Liver (tissue), 8 donors: ENCODE measurements at regions not wholly inside any gene's neighbourhood (a gene's known extent, or its start where the extent isn't known, plus 50 kb on each side); places are given as distances from the start of the nearest gene placed in this dataset.

ENCODE experiments used
- DNase-seq: peaks from one replicate; pipeline ENCODE4 v3.0.0-alpha.2; 2017; ENCODE audit warnings: low spot score
- H3K27ac ChIP-seq, 2 donors: one replicate each; pipeline ENCODE4 v1.7.0; 2013; ENCODE audit warnings: inconsistent platforms in 2 of 2, low read length in 2 of 2, control low read depth in 1 of 2, low read depth in 1 of 2, mild to moderate bottlenecking in 1 of 2
- H3K27me3 ChIP-seq, 4 donors: one replicate each; pipeline versions ENCODE4 v1.6.1 to v1.7.0; 2013; ENCODE audit warnings: low read length in 3 of 4, inconsistent platforms in 1 of 4, mild to moderate bottlenecking in 1 of 4, moderate library complexity in 1 of 4; ENCODE audit not compliant: control insufficient read depth in 4 of 4, insufficient read depth in 4 of 4
- H3K36me3 ChIP-seq, 4 donors: one replicate each; pipeline versions ENCODE4 v1.6.1 to v1.7.0; 2013; ENCODE audit warnings: low read length in 3 of 4, mild to moderate bottlenecking in 3 of 4, low read depth in 1 of 4, moderate library complexity in 1 of 4; ENCODE audit not compliant: control insufficient read depth in 4 of 4, insufficient read depth in 3 of 4
- H3K4me1 ChIP-seq, 4 donors: one replicate each; pipeline versions ENCODE4 v1.6.1 to v1.7.0; 2013; ENCODE audit warnings: low read length in 3 of 4, mild to moderate bottlenecking in 3 of 4, moderate library complexity in 1 of 4; ENCODE audit not compliant: control insufficient read depth in 4 of 4, insufficient read depth in 4 of 4
- H3K4me3 ChIP-seq, 3 donors: one replicate each; pipeline versions ENCODE4 v1.6.1 to v1.7.0; 2013; ENCODE audit warnings: low read length in 3 of 3, control low read depth in 1 of 3, low read depth in 1 of 3, mild to moderate bottlenecking in 1 of 3
- H3K9ac ChIP-seq, 2 donors: one replicate each; pipeline ENCODE4 v1.7.0; 2013; ENCODE audit warnings: low read length in 2 of 2, mild to moderate bottlenecking in 2 of 2, moderate library complexity in 2 of 2, control low read depth in 1 of 2, low read depth in 1 of 2
- H3K9me3 ChIP-seq, 4 donors: one replicate each; pipeline versions ENCODE4 v1.6.1 to v1.7.0; 2013; ENCODE audit warnings: low read length in 3 of 4; ENCODE audit not compliant: control insufficient read depth in 4 of 4
- EGR1 ChIP-seq, 2 donors: IDR thresholded peaks; 2 replicates each; pipeline ENCODE4 v1.6.1; 2016 to 2018; ENCODE audit warnings: antibody characterized with exemption in 2 of 2, low read depth in 2 of 2
- FOXA1 ChIP-seq: IDR thresholded peaks from 2 replicates; pipeline ENCODE4 v1.6.1; 2016; ENCODE audit warnings: antibody characterized with exemption
- FOXA2 ChIP-seq: IDR thresholded peaks from 2 replicates; pipeline ENCODE4 v1.6.1; 2016; ENCODE audit warnings: antibody characterized with exemption
- GABPA ChIP-seq, 2 donors: IDR thresholded peaks in 1 of 2; conservative IDR thresholded peaks in 1 of 2; 2 replicates each; pipeline ENCODE4 v1.6.1; 2016; ENCODE audit warnings: antibody characterized with exemption in 2 of 2, mild to moderate bottlenecking in 1 of 2, moderate library complexity in 1 of 2
- HNF4A ChIP-seq, 2 donors: conservative IDR thresholded peaks; 2 replicates each; pipeline ENCODE4 v1.6.1; 2016; ENCODE audit warnings: antibody characterized with exemption in 2 of 2, mild to moderate bottlenecking in 2 of 2
- HNF4G ChIP-seq: IDR thresholded peaks from 2 replicates; pipeline ENCODE4 v1.6.1; 2016; ENCODE audit warnings: antibody characterized with exemption
- NR2F2 ChIP-seq: IDR thresholded peaks from 2 replicates; pipeline ENCODE4 v1.6.1; 2016; ENCODE audit warnings: antibody characterized with exemption
- RAD21 ChIP-seq, 2 donors: IDR thresholded peaks; 2 replicates each; pipeline ENCODE4 v1.6.1; 2016; ENCODE audit warnings: antibody characterized with exemption in 2 of 2, mild to moderate bottlenecking in 2 of 2
- RXRA ChIP-seq, 2 donors: IDR thresholded peaks; 2 replicates each; pipeline ENCODE4 v1.6.1; 2017 to 2018; ENCODE audit warnings: antibody characterized with exemption in 2 of 2, mild to moderate bottlenecking in 1 of 2
- SP1 ChIP-seq: IDR thresholded peaks from 2 replicates; pipeline ENCODE4 v1.6.1; 2018; ENCODE audit warnings: antibody characterized with exemption, mild to moderate bottlenecking
- TAF1 ChIP-seq: conservative IDR thresholded peaks from 2 replicates; pipeline ENCODE4 v1.6.1; 2016; ENCODE audit warnings: antibody characterized with exemption, mild to moderate bottlenecking
- YY1 ChIP-seq: IDR thresholded peaks from 2 replicates; pipeline ENCODE4 v1.6.1; 2016; ENCODE audit warnings: antibody characterized with exemption, mild to moderate bottlenecking
- WGBS: extraction: QIAGEN DNeasy Blood & Tissue Kit; methylation state at CpG from one replicate; pipeline ENCODE4 v1.1.7; 2013; 5-methylcytosine and 5-hydroxymethylcytosine counted together
- TF ChIP-seq, protein P1 (sequence below): IDR thresholded peaks from 2 replicates; pipeline ENCODE4 v1.6.1; 2016; ENCODE audit warnings: antibody characterized with exemption, mild to moderate bottlenecking
- TF ChIP-seq, protein P2 (sequence below): IDR thresholded peaks from 2 replicates; pipeline ENCODE4 v1.6.1; 2016; ENCODE audit warnings: antibody characterized with exemption
- TF ChIP-seq, protein P3 (sequence below): fragments of 150-350 bp; IDR thresholded peaks from 2 replicates; pipeline ENCODE4 v1.5.1; 2017; ENCODE audit warnings: improper control_type of control experiment, low read depth, low read length; ENCODE audit not compliant: missing input control
- TF ChIP-seq, protein P4 (sequence below): IDR thresholded peaks from 2 replicates; pipeline ENCODE4 v1.6.1; 2016; ENCODE audit warnings: antibody characterized with exemption
- TF ChIP-seq, protein P5 (sequence below): IDR thresholded peaks from 2 replicates; pipeline ENCODE4 v1.6.1; 2016; ENCODE audit warnings: antibody characterized with exemption
- donor health status: healthy.
- donor health status: healthy.
- donor health status: healthy.
- donor health status: healthy.
- donor health status: healthy.

DNA sequence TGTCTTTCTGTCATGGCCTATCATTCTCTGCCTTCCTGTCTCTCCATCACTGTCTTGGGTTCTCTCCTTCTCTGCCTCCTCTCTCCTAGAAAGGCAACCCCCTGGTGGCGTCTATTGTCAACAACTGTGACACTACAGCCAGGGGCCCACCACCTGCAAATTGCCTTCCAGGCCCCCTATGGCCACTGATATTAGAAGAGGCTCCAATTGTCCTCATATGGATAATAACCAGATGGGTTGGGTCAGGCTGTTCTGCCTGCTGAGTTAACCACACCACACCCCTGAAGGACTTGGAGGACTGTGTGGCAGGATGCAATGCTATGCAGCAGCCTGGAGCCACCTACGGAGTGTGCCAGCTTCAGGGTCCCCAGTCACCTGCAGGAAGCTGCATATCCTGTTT is 665.0 kb downstream of the NTRK3 start:
- Histone ChIP-seq H3K4me1 (peaks cover 0 to 2% (median 1%) of the 10 kb centered on the region in 4 donors), H3K9ac (no peak overlapping the region), H3K27ac (no peak overlapping the region), H3K4me3 (no peak overlapping the region), H3K27me3 (peaks cover 0 to 2% (median 0%) of the 10 kb centered on the region in 4 donors), H3K9me3 (peaks cover 0 to 2% (median 0%) of the 10 kb centered on the region in 4 donors), H3K36me3 (no peaks in the 10 kb centered on the region)
- no peak for DNase-seq
- WGBS = 59% methylated on average over 2 of the region's 2 CpGs
- no peak for TF ChIP-seq FOXA1
- TF ChIP-seq HNF4G = no peak
- TF ChIP-seq EGR1 (IDR thresholded peaks at IDR 0.05; ENCODE audit: low read depth in 2 of 2) = no peak
- TF ChIP-seq, protein P1, sequence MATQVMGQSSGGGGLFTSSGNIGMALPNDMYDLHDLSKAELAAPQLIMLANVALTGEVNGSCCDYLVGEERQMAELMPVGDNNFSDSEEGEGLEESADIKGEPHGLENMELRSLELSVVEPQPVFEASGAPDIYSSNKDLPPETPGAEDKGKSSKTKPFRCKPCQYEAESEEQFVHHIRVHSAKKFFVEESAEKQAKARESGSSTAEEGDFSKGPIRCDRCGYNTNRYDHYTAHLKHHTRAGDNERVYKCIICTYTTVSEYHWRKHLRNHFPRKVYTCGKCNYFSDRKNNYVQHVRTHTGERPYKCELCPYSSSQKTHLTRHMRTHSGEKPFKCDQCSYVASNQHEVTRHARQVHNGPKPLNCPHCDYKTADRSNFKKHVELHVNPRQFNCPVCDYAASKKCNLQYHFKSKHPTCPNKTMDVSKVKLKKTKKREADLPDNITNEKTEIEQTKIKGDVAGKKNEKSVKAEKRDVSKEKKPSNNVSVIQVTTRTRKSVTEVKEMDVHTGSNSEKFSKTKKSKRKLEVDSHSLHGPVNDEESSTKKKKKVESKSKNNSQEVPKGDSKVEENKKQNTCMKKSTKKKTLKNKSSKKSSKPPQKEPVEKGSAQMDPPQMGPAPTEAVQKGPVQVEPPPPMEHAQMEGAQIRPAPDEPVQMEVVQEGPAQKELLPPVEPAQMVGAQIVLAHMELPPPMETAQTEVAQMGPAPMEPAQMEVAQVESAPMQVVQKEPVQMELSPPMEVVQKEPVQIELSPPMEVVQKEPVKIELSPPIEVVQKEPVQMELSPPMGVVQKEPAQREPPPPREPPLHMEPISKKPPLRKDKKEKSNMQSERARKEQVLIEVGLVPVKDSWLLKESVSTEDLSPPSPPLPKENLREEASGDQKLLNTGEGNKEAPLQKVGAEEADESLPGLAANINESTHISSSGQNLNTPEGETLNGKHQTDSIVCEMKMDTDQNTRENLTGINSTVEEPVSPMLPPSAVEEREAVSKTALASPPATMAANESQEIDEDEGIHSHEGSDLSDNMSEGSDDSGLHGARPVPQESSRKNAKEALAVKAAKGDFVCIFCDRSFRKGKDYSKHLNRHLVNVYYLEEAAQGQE = no peak
- no peak for TF ChIP-seq FOXA2
- TF ChIP-seq, protein P2, sequence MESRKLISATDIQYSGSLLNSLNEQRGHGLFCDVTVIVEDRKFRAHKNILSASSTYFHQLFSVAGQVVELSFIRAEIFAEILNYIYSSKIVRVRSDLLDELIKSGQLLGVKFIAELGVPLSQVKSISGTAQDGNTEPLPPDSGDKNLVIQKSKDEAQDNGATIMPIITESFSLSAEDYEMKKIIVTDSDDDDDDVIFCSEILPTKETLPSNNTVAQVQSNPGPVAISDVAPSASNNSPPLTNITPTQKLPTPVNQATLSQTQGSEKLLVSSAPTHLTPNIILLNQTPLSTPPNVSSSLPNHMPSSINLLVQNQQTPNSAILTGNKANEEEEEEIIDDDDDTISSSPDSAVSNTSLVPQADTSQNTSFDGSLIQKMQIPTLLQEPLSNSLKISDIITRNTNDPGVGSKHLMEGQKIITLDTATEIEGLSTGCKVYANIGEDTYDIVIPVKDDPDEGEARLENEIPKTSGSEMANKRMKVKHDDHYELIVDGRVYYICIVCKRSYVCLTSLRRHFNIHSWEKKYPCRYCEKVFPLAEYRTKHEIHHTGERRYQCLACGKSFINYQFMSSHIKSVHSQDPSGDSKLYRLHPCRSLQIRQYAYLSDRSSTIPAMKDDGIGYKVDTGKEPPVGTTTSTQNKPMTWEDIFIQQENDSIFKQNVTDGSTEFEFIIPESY = no peak
- TF ChIP-seq, protein P3, sequence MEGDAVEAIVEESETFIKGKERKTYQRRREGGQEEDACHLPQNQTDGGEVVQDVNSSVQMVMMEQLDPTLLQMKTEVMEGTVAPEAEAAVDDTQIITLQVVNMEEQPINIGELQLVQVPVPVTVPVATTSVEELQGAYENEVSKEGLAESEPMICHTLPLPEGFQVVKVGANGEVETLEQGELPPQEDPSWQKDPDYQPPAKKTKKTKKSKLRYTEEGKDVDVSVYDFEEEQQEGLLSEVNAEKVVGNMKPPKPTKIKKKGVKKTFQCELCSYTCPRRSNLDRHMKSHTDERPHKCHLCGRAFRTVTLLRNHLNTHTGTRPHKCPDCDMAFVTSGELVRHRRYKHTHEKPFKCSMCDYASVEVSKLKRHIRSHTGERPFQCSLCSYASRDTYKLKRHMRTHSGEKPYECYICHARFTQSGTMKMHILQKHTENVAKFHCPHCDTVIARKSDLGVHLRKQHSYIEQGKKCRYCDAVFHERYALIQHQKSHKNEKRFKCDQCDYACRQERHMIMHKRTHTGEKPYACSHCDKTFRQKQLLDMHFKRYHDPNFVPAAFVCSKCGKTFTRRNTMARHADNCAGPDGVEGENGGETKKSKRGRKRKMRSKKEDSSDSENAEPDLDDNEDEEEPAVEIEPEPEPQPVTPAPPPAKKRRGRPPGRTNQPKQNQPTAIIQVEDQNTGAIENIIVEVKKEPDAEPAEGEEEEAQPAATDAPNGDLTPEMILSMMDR = no peak
- no peak for TF ChIP-seq RAD21 (IDR thresholded peaks at IDR 0.05)
- no peak for TF ChIP-seq TAF1
- TF ChIP-seq, protein P4, sequence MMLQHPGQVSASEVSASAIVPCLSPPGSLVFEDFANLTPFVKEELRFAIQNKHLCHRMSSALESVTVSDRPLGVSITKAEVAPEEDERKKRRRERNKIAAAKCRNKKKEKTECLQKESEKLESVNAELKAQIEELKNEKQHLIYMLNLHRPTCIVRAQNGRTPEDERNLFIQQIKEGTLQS = no peak
- TF ChIP-seq RXRA (IDR thresholded peaks at IDR 0.05) = no peak
- TF ChIP-seq GABPA (IDR thresholded peaks at IDR 0.05 in 1 of 2, conservative IDR thresholded peaks at IDR 0.05 in 1 of 2) = no peak
- TF ChIP-seq SP1 = no peak

DNA sequence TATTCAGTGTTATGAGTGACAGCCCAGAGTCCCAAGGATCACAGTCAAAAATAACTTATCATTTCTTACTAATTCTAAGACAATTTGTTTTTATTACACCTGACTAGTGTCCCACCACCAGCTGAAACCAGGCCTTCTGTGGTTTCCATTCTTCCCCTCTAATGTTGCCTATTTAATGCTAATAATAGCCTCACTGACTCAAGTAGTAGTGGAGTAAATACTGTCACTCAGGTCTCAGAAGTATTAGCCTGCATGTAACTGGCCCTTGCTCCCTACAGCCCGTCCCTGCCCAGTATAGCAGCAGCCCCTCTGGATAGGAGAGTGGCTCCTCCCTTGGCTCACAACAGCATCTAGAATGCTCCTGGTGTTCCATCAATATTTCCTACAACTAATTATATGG is 665.5 kb downstream of the NTRK3 start:
- Histone ChIP-seq H3K27me3 (peaks cover 0 to 2% (median 0%) of the 10 kb centered on the region in 4 donors), H3K4me3 (no peak overlapping the region), H3K36me3 (no peaks in the 10 kb centered on the region), H3K9ac (no peak overlapping the region), H3K9me3 (peaks cover 0 to 2% (median 0%) of the 10 kb centered on the region in 4 donors), H3K27ac (no peak overlapping the region), H3K4me1 (peaks cover 0 to 2% (median 1%) of the 10 kb centered on the region in 4 donors)
- no peak for TF ChIP-seq RXRA (IDR thresholded peaks at IDR 0.05)
- TF ChIP-seq HNF4A (conservative IDR thresholded peaks at IDR 0.05) = no peak
- TF ChIP-seq, protein P2 = no peak
- TF ChIP-seq FOXA2 = no peak
- no peak for TF ChIP-seq SP1
- TF ChIP-seq NR2F2 = no peak
- TF ChIP-seq EGR1 (IDR thresholded peaks at IDR 0.05; ENCODE audit: low read depth in 2 of 2) = no peak
- TF ChIP-seq, protein P1 = no peak
- TF ChIP-seq FOXA1 = no peak
- no peak for TF ChIP-seq TAF1
- TF ChIP-seq, protein P5, sequence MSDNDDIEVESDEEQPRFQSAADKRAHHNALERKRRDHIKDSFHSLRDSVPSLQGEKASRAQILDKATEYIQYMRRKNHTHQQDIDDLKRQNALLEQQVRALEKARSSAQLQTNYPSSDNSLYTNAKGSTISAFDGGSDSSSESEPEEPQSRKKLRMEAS = no peak
- no peak for TF ChIP-seq YY1
- no peak for DNase-seq
- WGBS = 67% methylated on average over 1 of the region's 1 CpG
